ENCODE measurements at regions not wholly inside any gene's neighbourhood (a gene's known extent, or its start where the extent isn't known, plus 50 kb on each side); places are given as distances from the start of the nearest gene placed in this dataset.

GRCh38 chr4:180898305-180898704 is 1344.9 kb upstream of the TENM3 start:
- Histone ChIP-seq H3K27ac (replicated peaks) (no peak overlapping the region), H3K4me3 (replicated peaks; ENCODE audit: insufficient read depth, low read length) (no peak overlapping the region), H3K27me3 (ENCODE audit: insufficient read depth, poor library complexity, severe bottlenecking) (no peaks in the 10 kb centered on the region)
- DNase-seq (ENCODE audit: low read depth in 1 of 2, low spot score in 1 of 2) = no peak
- TF ChIP-seq, protein P1, sequence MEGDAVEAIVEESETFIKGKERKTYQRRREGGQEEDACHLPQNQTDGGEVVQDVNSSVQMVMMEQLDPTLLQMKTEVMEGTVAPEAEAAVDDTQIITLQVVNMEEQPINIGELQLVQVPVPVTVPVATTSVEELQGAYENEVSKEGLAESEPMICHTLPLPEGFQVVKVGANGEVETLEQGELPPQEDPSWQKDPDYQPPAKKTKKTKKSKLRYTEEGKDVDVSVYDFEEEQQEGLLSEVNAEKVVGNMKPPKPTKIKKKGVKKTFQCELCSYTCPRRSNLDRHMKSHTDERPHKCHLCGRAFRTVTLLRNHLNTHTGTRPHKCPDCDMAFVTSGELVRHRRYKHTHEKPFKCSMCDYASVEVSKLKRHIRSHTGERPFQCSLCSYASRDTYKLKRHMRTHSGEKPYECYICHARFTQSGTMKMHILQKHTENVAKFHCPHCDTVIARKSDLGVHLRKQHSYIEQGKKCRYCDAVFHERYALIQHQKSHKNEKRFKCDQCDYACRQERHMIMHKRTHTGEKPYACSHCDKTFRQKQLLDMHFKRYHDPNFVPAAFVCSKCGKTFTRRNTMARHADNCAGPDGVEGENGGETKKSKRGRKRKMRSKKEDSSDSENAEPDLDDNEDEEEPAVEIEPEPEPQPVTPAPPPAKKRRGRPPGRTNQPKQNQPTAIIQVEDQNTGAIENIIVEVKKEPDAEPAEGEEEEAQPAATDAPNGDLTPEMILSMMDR (IDR thresholded peaks at IDR 0.05; ENCODE audit: insufficient read depth, low read length) = no peak
- TF ChIP-seq, protein P2, sequence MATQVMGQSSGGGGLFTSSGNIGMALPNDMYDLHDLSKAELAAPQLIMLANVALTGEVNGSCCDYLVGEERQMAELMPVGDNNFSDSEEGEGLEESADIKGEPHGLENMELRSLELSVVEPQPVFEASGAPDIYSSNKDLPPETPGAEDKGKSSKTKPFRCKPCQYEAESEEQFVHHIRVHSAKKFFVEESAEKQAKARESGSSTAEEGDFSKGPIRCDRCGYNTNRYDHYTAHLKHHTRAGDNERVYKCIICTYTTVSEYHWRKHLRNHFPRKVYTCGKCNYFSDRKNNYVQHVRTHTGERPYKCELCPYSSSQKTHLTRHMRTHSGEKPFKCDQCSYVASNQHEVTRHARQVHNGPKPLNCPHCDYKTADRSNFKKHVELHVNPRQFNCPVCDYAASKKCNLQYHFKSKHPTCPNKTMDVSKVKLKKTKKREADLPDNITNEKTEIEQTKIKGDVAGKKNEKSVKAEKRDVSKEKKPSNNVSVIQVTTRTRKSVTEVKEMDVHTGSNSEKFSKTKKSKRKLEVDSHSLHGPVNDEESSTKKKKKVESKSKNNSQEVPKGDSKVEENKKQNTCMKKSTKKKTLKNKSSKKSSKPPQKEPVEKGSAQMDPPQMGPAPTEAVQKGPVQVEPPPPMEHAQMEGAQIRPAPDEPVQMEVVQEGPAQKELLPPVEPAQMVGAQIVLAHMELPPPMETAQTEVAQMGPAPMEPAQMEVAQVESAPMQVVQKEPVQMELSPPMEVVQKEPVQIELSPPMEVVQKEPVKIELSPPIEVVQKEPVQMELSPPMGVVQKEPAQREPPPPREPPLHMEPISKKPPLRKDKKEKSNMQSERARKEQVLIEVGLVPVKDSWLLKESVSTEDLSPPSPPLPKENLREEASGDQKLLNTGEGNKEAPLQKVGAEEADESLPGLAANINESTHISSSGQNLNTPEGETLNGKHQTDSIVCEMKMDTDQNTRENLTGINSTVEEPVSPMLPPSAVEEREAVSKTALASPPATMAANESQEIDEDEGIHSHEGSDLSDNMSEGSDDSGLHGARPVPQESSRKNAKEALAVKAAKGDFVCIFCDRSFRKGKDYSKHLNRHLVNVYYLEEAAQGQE (IDR thresholded peaks at IDR 0.05; ENCODE audit: insufficient replicate concordance, low read depth) = peak; percentile 70

GRCh38 chr4:180900781-180901180 is 1342.4 kb upstream of the TENM3 start:
- Histone ChIP-seq H3K4me3 (replicated peaks; ENCODE audit: insufficient read depth, low read length) (no peak overlapping the region), H3K27me3 (ENCODE audit: insufficient read depth, poor library complexity, severe bottlenecking) (no peaks in the 10 kb centered on the region), H3K27ac (replicated peaks) (no peak overlapping the region)
- TF ChIP-seq, protein P2 (IDR thresholded peaks at IDR 0.05; ENCODE audit: insufficient replicate concordance, low read depth) = no peak
- no peak for TF ChIP-seq SPI1 (IDR thresholded peaks at IDR 0.05; ENCODE audit: borderline replicate concordance, low read depth)
- TF ChIP-seq GABPA (IDR thresholded peaks at IDR 0.05; ENCODE audit: low read depth) = no peak
- TF ChIP-seq, protein P1 (IDR thresholded peaks at IDR 0.05; ENCODE audit: insufficient read depth, low read length) = no peak
- no peak for TF ChIP-seq POLR2AphosphoS5 (IDR thresholded peaks at IDR 0.05; ENCODE audit: low read depth)
- DNase-seq (ENCODE audit: low read depth in 1 of 2, low spot score in 1 of 2) = no peak

DNA sequence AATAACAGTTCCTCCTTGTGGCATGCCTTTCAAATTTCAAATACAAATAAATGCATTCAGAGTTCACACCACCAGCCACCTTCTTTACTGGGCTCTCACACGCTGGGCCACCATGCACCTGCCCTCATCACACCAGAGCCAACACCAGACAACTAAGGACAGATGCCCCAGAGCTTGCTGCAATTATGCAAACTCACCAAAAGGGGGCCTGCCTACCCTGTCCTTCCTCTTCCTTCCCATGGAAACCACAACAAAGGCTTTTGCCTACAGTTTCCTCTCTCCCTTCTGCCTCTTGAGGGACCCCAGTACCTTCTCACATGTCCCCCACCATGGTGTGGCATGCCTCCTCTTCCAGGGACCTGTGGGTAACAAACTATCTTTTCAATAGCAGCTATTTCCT is 1333.9 kb upstream of the TENM3 start:
- H3K27me3 ChIP-seq (ENCODE audit: insufficient read depth, poor library complexity, severe bottlenecking) = no peaks in the 10 kb centered on the region
- peak in 1 of 2 experiments; percentile 2 for DNase-seq (ENCODE audit: low read depth in 1 of 2, low spot score in 1 of 2)
- no peak overlapping the region for H3K27ac ChIP-seq (replicated peaks)
- TF ChIP-seq, protein P1 (IDR thresholded peaks at IDR 0.05; ENCODE audit: insufficient read depth, low read length) = no peak
- no peak for TF ChIP-seq GABPA (IDR thresholded peaks at IDR 0.05; ENCODE audit: low read depth)
- TF ChIP-seq, protein P2 (IDR thresholded peaks at IDR 0.05; ENCODE audit: insufficient replicate concordance, low read depth) = no peak
- no peak for TF ChIP-seq POLR2AphosphoS5 (IDR thresholded peaks at IDR 0.05; ENCODE audit: low read depth)
- no peak for TF ChIP-seq SPI1 (IDR thresholded peaks at IDR 0.05; ENCODE audit: borderline replicate concordance, low read depth)
- no peak overlapping the region for H3K4me3 ChIP-seq (replicated peaks; ENCODE audit: insufficient read depth, low read length)

All from HL-60 (cell line).